Liver (tissue), 3 donors: ENCODE measurements at regions not wholly inside any gene's neighbourhood (a gene's known extent, or its start where the extent isn't known, plus 50 kb on each side); places are given as distances from the start of the nearest gene placed in this dataset.

Experiments used
- CTCF ChIP-seq: fragments of 150-350 bp; IDR thresholded peaks from 2 replicates; pipeline ENCODE4 v1.5.1; 2017; ENCODE audit warnings: improper control_type of control experiment, low read depth, low read length; ENCODE audit not compliant: missing input control
- EGR1 ChIP-seq, 2 donors: IDR thresholded peaks; 2 replicates each; pipeline ENCODE4 v1.6.1; 2016 to 2018; ENCODE audit warnings: antibody characterized with exemption in 2 of 2, low read depth in 2 of 2
- GABPA ChIP-seq, 2 donors: IDR thresholded peaks in 1 of 2; conservative IDR thresholded peaks in 1 of 2; 2 replicates each; pipeline ENCODE4 v1.6.1; 2016; ENCODE audit warnings: antibody characterized with exemption in 2 of 2, mild to moderate bottlenecking in 1 of 2, moderate library complexity in 1 of 2
- JUND ChIP-seq, 2 donors: IDR thresholded peaks; 2 replicates each; pipeline ENCODE4 v1.6.1; 2016; ENCODE audit warnings: antibody characterized with exemption in 2 of 2
- MAX ChIP-seq: IDR thresholded peaks from 2 replicates; pipeline ENCODE4 v1.6.1; 2016; ENCODE audit warnings: antibody characterized with exemption
- RAD21 ChIP-seq, 2 donors: IDR thresholded peaks; 2 replicates each; pipeline ENCODE4 v1.6.1; 2016; ENCODE audit warnings: antibody characterized with exemption in 2 of 2, mild to moderate bottlenecking in 2 of 2
- REST ChIP-seq: IDR thresholded peaks from 2 replicates; pipeline ENCODE4 v1.6.1; 2016; ENCODE audit warnings: antibody characterized with exemption, mild to moderate bottlenecking
- YY1 ChIP-seq: IDR thresholded peaks from 2 replicates; pipeline ENCODE4 v1.6.1; 2016; ENCODE audit warnings: antibody characterized with exemption, mild to moderate bottlenecking
- TF ChIP-seq, protein P1 (sequence below): IDR thresholded peaks from 2 replicates; pipeline ENCODE4 v1.6.1; 2016; ENCODE audit warnings: antibody characterized with exemption
- donor health status: healthy.
- donor health status: healthy.

- TF ChIP-seq CTCF (no peak), MAX (no peak), YY1 (no peak), GABPA (IDR thresholded peaks at IDR 0.05 in 1 of 2, conservative IDR thresholded peaks at IDR 0.05 in 1 of 2) (no peak), JUND (IDR thresholded peaks at IDR 0.05) (no peak), REST (no peak), EGR1 (IDR thresholded peaks at IDR 0.05; ENCODE audit: low read depth in 2 of 2) (no peak), RAD21 (IDR thresholded peaks at IDR 0.05) (no peak)
- TF ChIP-seq, protein P1, sequence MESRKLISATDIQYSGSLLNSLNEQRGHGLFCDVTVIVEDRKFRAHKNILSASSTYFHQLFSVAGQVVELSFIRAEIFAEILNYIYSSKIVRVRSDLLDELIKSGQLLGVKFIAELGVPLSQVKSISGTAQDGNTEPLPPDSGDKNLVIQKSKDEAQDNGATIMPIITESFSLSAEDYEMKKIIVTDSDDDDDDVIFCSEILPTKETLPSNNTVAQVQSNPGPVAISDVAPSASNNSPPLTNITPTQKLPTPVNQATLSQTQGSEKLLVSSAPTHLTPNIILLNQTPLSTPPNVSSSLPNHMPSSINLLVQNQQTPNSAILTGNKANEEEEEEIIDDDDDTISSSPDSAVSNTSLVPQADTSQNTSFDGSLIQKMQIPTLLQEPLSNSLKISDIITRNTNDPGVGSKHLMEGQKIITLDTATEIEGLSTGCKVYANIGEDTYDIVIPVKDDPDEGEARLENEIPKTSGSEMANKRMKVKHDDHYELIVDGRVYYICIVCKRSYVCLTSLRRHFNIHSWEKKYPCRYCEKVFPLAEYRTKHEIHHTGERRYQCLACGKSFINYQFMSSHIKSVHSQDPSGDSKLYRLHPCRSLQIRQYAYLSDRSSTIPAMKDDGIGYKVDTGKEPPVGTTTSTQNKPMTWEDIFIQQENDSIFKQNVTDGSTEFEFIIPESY = no peak
These were observed 450.0 kb upstream of the FAR2 start for GRCh38 chr12:28699029-28699428.
